Keratinocyte (primary cell): ENCODE measurements at regions not wholly inside any gene's neighbourhood (a gene's known extent, or its start where the extent isn't known, plus 50 kb on each side); places are given as distances from the start of the nearest gene placed in this dataset.

ENCODE experiments used
- DNase-seq: peaks from one replicate; pipeline ENCODE4 v3.0.0-alpha.2; 2011; ENCODE audit warnings: low read depth, missing footprints, low spot score
- FAIRE-seq: peaks from 2 replicates; lab custom pipeline; 2011; peaks lifted over from hg19 to GRCh38; lab: Jason Lieb, UNC
- H2AFZ ChIP-seq: 2 replicates; pipeline ENCODE4 v1.6.0; 2012; ENCODE audit warnings: low read length, control low read depth, inconsistent platforms; ENCODE audit not compliant: control insufficient read depth
- H3K27ac ChIP-seq: 2 replicates; pipeline ENCODE4 v1.5.1; 2011; ENCODE audit warnings: low read length; ENCODE audit not compliant: control insufficient read depth, insufficient read depth
- H3K27me3 ChIP-seq: 3 replicates; pipeline ENCODE4 v1.6.0; 2011; ENCODE audit warnings: low read length; ENCODE audit not compliant: control insufficient read depth, insufficient read depth; ENCODE audit errors: extremely low read depth
- H3K36me3 ChIP-seq, 2 experiments: 2 replicates in 1 of 2; 3 replicates in 1 of 2; pipeline ENCODE4 v1.5.1; 2011; ENCODE audit warnings: low read length in 2 of 2, mild to moderate bottlenecking in 1 of 2; ENCODE audit not compliant: control insufficient read depth in 2 of 2, insufficient read depth in 2 of 2; ENCODE audit errors: extremely low read depth in 1 of 2
- H3K4me1 ChIP-seq: 3 replicates; pipeline ENCODE4 v1.5.1; 2011; ENCODE audit warnings: low read length; ENCODE audit not compliant: control insufficient read depth, insufficient read depth; ENCODE audit errors: extremely low read depth
- H3K4me2 ChIP-seq: 3 replicates; pipeline ENCODE4 v1.6.0; 2011; ENCODE audit warnings: low read depth, low read length; ENCODE audit not compliant: control insufficient read depth, insufficient read depth; ENCODE audit errors: extremely low read depth
- H3K4me3 ChIP-seq, 3 experiments: fragments of 200-600 bp in 1 of 3; sonication (generic) in 1 of 3; 2 replicates in 2 of 3; 3 replicates in 1 of 3; pipeline ENCODE4 v1.5.1; 2011 to 2016; ENCODE audit warnings: low read length in 3 of 3, mild to moderate bottlenecking in 3 of 3, control low read depth in 2 of 3, inconsistent platforms in 1 of 3, low read depth in 1 of 3, mixed read lengths in 1 of 3, mixed run types in 1 of 3, moderate library complexity in 1 of 3; ENCODE audit not compliant: control insufficient read depth in 2 of 3, insufficient read depth in 2 of 3; ENCODE audit errors: extremely low read depth in 1 of 3
- H3K79me2 ChIP-seq: 2 replicates; pipeline ENCODE4 v1.6.0; 2012; ENCODE audit warnings: low read length; ENCODE audit not compliant: control insufficient read depth, insufficient read depth
- H3K9ac ChIP-seq: 3 replicates; pipeline ENCODE4 v1.6.0; 2011; ENCODE audit warnings: low read length; ENCODE audit not compliant: control insufficient read depth, insufficient read depth; ENCODE audit errors: extremely low read depth
- H3K9me1 ChIP-seq: 3 replicates; pipeline ENCODE4 v1.6.0; 2011; ENCODE audit warnings: low read length; ENCODE audit not compliant: control insufficient read depth, insufficient read depth; ENCODE audit errors: extremely low read depth
- H3K9me3 ChIP-seq: 2 replicates; pipeline ENCODE4 v1.5.1; 2012; ENCODE audit warnings: low read depth, low read length; ENCODE audit not compliant: control insufficient read depth
- H4K20me1 ChIP-seq: 3 replicates; pipeline ENCODE4 v1.6.0; 2011; ENCODE audit warnings: low read length; ENCODE audit not compliant: control insufficient read depth, insufficient read depth; ENCODE audit errors: extremely low read depth
- EZH2 ChIP-seq: IDR thresholded peaks from one replicate; pipeline ENCODE4 v1.6.1; 2012; ENCODE audit warnings: inconsistent platforms, mild to moderate bottlenecking, low read length, moderate library complexity
- dilution Hi-C: fragments of 300-500 bp; cut with MboI; formaldehyde crosslinking; loops from one replicate; pipeline ENCODE4 v1.7.0; 2020; ENCODE audit warnings: low sequenced_read_pairs; ENCODE audit not compliant: extremely low pct_ligation_motif_present
- TF ChIP-seq, protein P1 (sequence below), 3 experiments: IDR thresholded peaks in 1 of 3; conservative IDR thresholded peaks in 1 of 3; optimal IDR thresholded peaks in 1 of 3; 2 replicates in 2 of 3; 3 replicates in 1 of 3; pipeline versions ENCODE3 to v1.5.1; 2011; ENCODE audit warnings: low read length in 3 of 3, mild to moderate bottlenecking in 3 of 3, moderate library complexity in 2 of 3, control low read depth in 1 of 3, inconsistent platforms in 1 of 3; ENCODE audit not compliant: insufficient read depth in 2 of 3; ENCODE audit errors: extremely low read depth in 1 of 3

DNA sequence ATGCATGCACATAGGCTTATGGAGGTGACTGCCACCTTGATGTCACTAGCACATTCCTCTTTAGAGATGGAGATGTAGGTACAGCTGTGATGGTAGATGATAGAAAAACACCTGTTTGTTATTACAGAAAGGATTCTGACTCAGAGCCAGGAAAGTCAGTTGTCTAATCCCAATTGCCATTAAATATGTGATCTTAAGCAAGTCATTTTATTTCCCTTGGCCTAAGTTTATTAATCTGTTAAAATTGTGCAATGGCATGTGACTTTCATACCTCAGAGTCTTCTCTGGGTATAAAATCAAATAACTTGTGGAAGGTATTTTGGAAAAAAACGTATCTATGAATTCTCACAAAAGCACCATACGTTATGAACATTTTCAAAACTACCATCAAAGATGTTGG lies 123.9 kb upstream of the BET1 start:
- TF ChIP-seq, protein P1, sequence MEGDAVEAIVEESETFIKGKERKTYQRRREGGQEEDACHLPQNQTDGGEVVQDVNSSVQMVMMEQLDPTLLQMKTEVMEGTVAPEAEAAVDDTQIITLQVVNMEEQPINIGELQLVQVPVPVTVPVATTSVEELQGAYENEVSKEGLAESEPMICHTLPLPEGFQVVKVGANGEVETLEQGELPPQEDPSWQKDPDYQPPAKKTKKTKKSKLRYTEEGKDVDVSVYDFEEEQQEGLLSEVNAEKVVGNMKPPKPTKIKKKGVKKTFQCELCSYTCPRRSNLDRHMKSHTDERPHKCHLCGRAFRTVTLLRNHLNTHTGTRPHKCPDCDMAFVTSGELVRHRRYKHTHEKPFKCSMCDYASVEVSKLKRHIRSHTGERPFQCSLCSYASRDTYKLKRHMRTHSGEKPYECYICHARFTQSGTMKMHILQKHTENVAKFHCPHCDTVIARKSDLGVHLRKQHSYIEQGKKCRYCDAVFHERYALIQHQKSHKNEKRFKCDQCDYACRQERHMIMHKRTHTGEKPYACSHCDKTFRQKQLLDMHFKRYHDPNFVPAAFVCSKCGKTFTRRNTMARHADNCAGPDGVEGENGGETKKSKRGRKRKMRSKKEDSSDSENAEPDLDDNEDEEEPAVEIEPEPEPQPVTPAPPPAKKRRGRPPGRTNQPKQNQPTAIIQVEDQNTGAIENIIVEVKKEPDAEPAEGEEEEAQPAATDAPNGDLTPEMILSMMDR (optimal IDR thresholded peaks at IDR 0.05 in 1 of 3, IDR thresholded peaks at IDR 0.05 in 1 of 3, conservative IDR thresholded peaks at IDR 0.05 in 1 of 3; ENCODE audit: extremely low read depth in 1 of 3, insufficient read depth in 2 of 3, low read length in 3 of 3): no peak
- no peak for TF ChIP-seq EZH2
- Histone ChIP-seq H3K9me3 (no peaks in the 10 kb centered on the region), H3K79me2 (no peaks in the 10 kb centered on the region), H4K20me1 (no peaks in the 10 kb centered on the region), H3K36me3 (no peaks in the 10 kb centered on the region), H3K4me3 (no peak overlapping the region), H3K9ac (no peak overlapping the region), H3K27me3 (peaks cover 10% of the 10 kb centered on the region), H3K4me1 (no peaks in the 10 kb centered on the region), H3K4me2 (no peak overlapping the region), H2AFZ (no peak overlapping the region), H3K9me1 (no peaks in the 10 kb centered on the region), H3K27ac (no peak overlapping the region)
- dilution Hi-C loops: no loop called here
- DNase-seq (no peak), FAIRE-seq (no peak)

DNA sequence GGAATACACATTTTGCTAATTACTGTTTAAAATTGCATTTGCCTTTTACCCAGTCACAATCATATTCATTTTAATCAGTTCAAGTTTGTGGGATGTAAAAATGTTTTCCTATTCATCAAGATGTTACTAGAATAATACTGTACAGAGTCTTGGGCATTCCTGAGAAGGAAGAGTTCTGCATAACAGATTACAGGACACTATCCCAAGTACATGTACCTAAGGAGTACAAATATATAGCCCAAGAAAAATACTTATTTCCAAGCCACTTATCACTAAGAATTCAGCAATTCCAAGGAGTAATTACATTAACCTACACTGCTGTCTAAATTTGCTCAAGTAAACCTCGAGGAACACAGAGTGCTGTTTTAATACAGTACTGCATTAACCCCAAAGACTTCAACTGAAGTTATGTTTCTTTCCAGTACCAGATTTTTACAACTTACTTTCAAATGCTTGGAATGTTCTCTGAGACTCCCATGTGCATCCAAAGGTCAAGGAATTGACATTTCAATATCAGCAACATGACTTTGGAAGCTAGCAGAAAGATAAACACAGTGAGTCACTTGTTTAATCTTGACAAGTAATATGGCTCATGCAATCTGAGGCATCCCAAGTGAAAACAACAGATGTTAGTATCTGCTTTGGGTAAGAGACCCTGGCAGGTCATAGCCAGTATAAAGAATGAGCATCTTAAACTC lies 125.4 kb upstream of the BET1 start:
- dilution Hi-C loops: no loop called here
- FAIRE-seq: no peak

More for the DNA sequence above, 125.4 kb upstream of the BET1 start:
- H3K27me3 ChIP-seq: peaks cover 7% of the 10 kb centered on the region
- no peak overlapping the region for H3K4me2 ChIP-seq
- H3K36me3 ChIP-seq: no peaks in the 10 kb centered on the region
- TF ChIP-seq EZH2: no peak
- TF ChIP-seq, protein P1 (optimal IDR thresholded peaks at IDR 0.05 in 1 of 3, IDR thresholded peaks at IDR 0.05 in 1 of 3, conservative IDR thresholded peaks at IDR 0.05 in 1 of 3; ENCODE audit: extremely low read depth in 1 of 3, insufficient read depth in 2 of 3, low read length in 3 of 3): no peak
- H2AFZ ChIP-seq: no peak overlapping the region
- H3K9ac ChIP-seq: no peak overlapping the region
- no peaks in the 10 kb centered on the region for H3K79me2 ChIP-seq
- no peaks in the 10 kb centered on the region for H3K4me1 ChIP-seq
- H3K9me3 ChIP-seq: no peaks in the 10 kb centered on the region
- no peak for DNase-seq
- H3K9me1 ChIP-seq: no peaks in the 10 kb centered on the region
- H4K20me1 ChIP-seq: no peaks in the 10 kb centered on the region
- no peak overlapping the region for H3K4me3 ChIP-seq
- no peak overlapping the region for H3K27ac ChIP-seq
